ENCODE measurements at regions not wholly inside any gene's neighbourhood (a gene's known extent, or its start where the extent isn't known, plus 50 kb on each side); places are given as distances from the start of the nearest gene placed in this dataset.

GRCh38 chr7:125681508-125681907 is 751.9 kb upstream of the POT1 start:
- TF ChIP-seq CTCF (IDR thresholded peaks at IDR 0.05; ENCODE audit: unreplicated experiment): no peak
- no peak overlapping the region for H3K27ac Mint-ChIP-seq (ENCODE audit: unreplicated experiment)

GRCh38 chr7:125678771-125679170 is 749.1 kb upstream of the POT1 start:
- H3K4me3 Mint-ChIP-seq (ENCODE audit: unreplicated experiment): no peak overlapping the region
- H3K9me3 Mint-ChIP-seq (ENCODE audit: unreplicated experiment): no peaks in the 10 kb centered on the region
- H3K27ac Mint-ChIP-seq (ENCODE audit: unreplicated experiment): no peak overlapping the region
- H3K36me3 Mint-ChIP-seq (ENCODE audit: low read depth, unreplicated experiment): no peaks in the 10 kb centered on the region
- H3K4me1 Mint-ChIP-seq (ENCODE audit: unreplicated experiment): no peaks in the 10 kb centered on the region
- TF ChIP-seq CTCF (IDR thresholded peaks at IDR 0.05; ENCODE audit: unreplicated experiment): no peak
- no peak for DNase-seq (ENCODE audit: low spot score)
- no peaks in the 10 kb centered on the region for H3K27me3 Mint-ChIP-seq (ENCODE audit: unreplicated experiment)

More at GRCh38 chr7:125681508-125681907, 751.9 kb upstream of the POT1 start:
- no peak for DNase-seq (ENCODE audit: low spot score)
- Mint-ChIP-seq H3K9me3 (ENCODE audit: unreplicated experiment) (no peaks in the 10 kb centered on the region), H3K27me3 (ENCODE audit: unreplicated experiment) (no peaks in the 10 kb centered on the region), H3K4me1 (ENCODE audit: unreplicated experiment) (no peaks in the 10 kb centered on the region), H3K36me3 (ENCODE audit: low read depth, unreplicated experiment) (no peaks in the 10 kb centered on the region), H3K4me3 (ENCODE audit: unreplicated experiment) (no peak overlapping the region)

GRCh38 chr7:125675640-125676039 is 746.0 kb upstream of the POT1 start:
- TF ChIP-seq CTCF (IDR thresholded peaks at IDR 0.05; ENCODE audit: unreplicated experiment): no peak
- H3K4me3 Mint-ChIP-seq (ENCODE audit: unreplicated experiment): no peak overlapping the region
- H3K27me3 Mint-ChIP-seq (ENCODE audit: unreplicated experiment): no peaks in the 10 kb centered on the region
- DNase-seq (ENCODE audit: low spot score): no peak
- no peak overlapping the region for H3K27ac Mint-ChIP-seq (ENCODE audit: unreplicated experiment)
- H3K9me3 Mint-ChIP-seq (ENCODE audit: unreplicated experiment): no peaks in the 10 kb centered on the region
- no peaks in the 10 kb centered on the region for H3K36me3 Mint-ChIP-seq (ENCODE audit: low read depth, unreplicated experiment)
- no peaks in the 10 kb centered on the region for H3K4me1 Mint-ChIP-seq (ENCODE audit: unreplicated experiment)

GRCh38 chr7:125675169-125675568 is 745.5 kb upstream of the POT1 start:
- TF ChIP-seq CTCF (IDR thresholded peaks at IDR 0.05; ENCODE audit: unreplicated experiment): no peak
- Mint-ChIP-seq H3K9me3 (ENCODE audit: unreplicated experiment) (no peaks in the 10 kb centered on the region), H3K27me3 (ENCODE audit: unreplicated experiment) (no peaks in the 10 kb centered on the region), H3K36me3 (ENCODE audit: low read depth, unreplicated experiment) (no peaks in the 10 kb centered on the region), H3K27ac (ENCODE audit: unreplicated experiment) (no peak overlapping the region), H3K4me3 (ENCODE audit: unreplicated experiment) (no peak overlapping the region), H3K4me1 (ENCODE audit: unreplicated experiment) (no peaks in the 10 kb centered on the region)
- no peak for DNase-seq (ENCODE audit: low spot score)

- Mint-ChIP-seq H3K4me1 (ENCODE audit: unreplicated experiment) (no peaks in the 10 kb centered on the region), H3K27ac (ENCODE audit: unreplicated experiment) (no peak overlapping the region), H3K27me3 (ENCODE audit: unreplicated experiment) (no peaks in the 10 kb centered on the region), H3K9me3 (ENCODE audit: unreplicated experiment) (no peaks in the 10 kb centered on the region), H3K36me3 (ENCODE audit: low read depth, unreplicated experiment) (no peaks in the 10 kb centered on the region), H3K4me3 (ENCODE audit: unreplicated experiment) (no peak overlapping the region)
- peak; percentile 96 for TF ChIP-seq CTCF (IDR thresholded peaks at IDR 0.05; ENCODE audit: unreplicated experiment)
- DNase-seq (ENCODE audit: low spot score): no peak
These were observed 741.4 kb upstream of the POT1 start for GRCh38 chr7:125670926-125671572.
